H7 (cell line): ENCODE measurements at regions not wholly inside any gene's neighbourhood (a gene's known extent, or its start where the extent isn't known, plus 50 kb on each side); places are given as distances from the start of the nearest gene placed in this dataset.

Experiments used
- DNase-seq: peaks from one replicate; pipeline ENCODE4 v3.0.0; 2012
- H3K27me3 ChIP-seq: 2 replicates; pipeline ENCODE4 v1.6.0; 2011; ENCODE audit warnings: mild to moderate bottlenecking, low read length; ENCODE audit not compliant: control insufficient read depth, insufficient read depth
- H3K36me3 ChIP-seq: replicated peaks from 2 replicates; pipeline ENCODE4 v1.5.1; 2011; ENCODE audit warnings: low read length; ENCODE audit not compliant: control insufficient read depth, insufficient read depth
- H3K4me3 ChIP-seq: 2 replicates; pipeline ENCODE4 v1.5.1; 2011; ENCODE audit warnings: low read depth, mild to moderate bottlenecking, control low read depth, low read length, moderate library complexity; ENCODE audit not compliant: insufficient read depth

GRCh38 chr10:130835068-130835467, 476.5 kb downstream of the TCERG1L start:
- Histone ChIP-seq H3K27me3 (no peaks in the 10 kb centered on the region), H3K4me3 (no peak overlapping the region), H3K36me3 (no peaks in the 10 kb centered on the region)
- DNase-seq = no peak

DNA sequence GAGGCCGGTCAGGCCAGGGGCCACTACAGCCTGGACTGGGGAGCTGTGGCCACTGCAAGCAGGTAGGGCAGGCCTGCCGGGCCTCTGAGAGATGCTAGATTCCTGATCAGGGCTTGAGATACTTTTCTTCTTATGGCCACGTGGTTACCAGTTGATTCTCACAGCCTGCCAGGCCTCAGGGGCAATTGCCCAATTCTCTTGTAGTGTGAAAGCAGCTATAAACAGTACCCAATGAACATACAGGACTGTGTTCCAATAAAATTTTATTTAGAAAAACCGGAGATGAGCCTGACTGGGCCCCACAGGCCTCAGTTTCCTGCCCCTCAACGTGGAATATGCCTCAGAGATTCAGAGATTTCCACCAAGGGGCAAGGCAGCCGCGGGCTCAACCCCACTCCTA, 475.2 kb downstream of the TCERG1L start:
- DNase-seq = no peak
- no peaks in the 10 kb centered on the region for H3K36me3 ChIP-seq
- H3K4me3 ChIP-seq = no peak overlapping the region
- H3K27me3 ChIP-seq = no peaks in the 10 kb centered on the region

DNA sequence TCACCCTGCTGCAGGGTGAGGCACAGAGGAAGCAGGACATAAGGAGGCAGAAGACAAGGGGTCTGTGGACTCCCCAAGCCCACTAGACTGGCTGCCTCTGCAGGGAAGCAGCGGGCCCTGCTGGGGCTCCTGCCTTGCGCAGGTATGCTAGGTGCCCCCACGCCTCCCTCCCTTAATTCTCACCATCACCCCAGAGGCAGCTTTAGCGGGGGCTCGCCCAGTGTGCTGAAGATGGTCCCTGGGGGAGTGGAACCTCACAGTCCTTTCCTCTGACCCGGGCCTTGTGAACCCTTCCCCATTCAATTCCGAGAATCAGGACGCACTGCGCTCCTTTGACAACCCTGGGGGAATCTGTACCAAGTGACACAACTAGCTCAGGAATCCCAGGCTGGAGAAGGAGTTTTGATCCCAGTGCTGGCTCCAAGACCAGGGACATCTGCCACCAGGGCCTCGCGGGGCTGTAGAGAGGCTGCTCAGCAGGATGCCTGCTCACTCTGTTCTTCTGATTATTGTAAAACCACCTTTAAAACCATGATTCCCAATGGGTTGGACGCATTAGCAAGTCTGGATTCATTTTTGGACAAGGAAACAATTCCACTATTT, 468.4 kb downstream of the TCERG1L start:
- Histone ChIP-seq H3K36me3 (no peaks in the 10 kb centered on the region), H3K4me3 (no peak overlapping the region), H3K27me3 (no peaks in the 10 kb centered on the region)
- DNase-seq = no peak

DNA sequence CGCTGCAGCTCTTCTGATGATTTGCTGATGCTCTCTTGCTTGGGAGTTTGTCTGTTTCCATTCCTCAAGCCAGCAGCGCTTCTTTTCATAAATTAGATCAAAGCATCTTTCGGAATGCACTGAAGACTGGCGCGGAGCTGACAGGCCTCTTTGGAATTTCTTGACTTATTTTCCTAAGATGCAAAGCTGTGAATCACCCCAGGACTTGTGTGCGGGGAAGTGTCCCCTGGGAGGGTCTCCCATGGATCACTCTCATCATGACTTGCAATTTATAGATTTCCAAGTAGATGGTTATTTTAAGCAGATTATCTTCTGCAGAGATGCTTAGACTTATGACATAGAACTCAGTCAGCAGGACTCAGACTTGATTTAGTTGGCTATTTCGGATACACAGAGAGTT, 467.2 kb downstream of the TCERG1L start:
- Histone ChIP-seq H3K27me3 (no peaks in the 10 kb centered on the region), H3K4me3 (no peak overlapping the region), H3K36me3 (no peaks in the 10 kb centered on the region)
- no peak for DNase-seq

- H3K27me3 ChIP-seq = no peaks in the 10 kb centered on the region
- H3K36me3 ChIP-seq = no peaks in the 10 kb centered on the region
- H3K4me3 ChIP-seq = no peak overlapping the region
- peak; percentile 58 for DNase-seq
These were observed 464.4 kb downstream of the TCERG1L start for GRCh38 chr10:130847170-130847569.

GRCh38 chr10:130848855-130849254, 462.7 kb downstream of the TCERG1L start:
- H3K27me3 ChIP-seq = no peaks in the 10 kb centered on the region
- no peaks in the 10 kb centered on the region for H3K36me3 ChIP-seq

DNA sequence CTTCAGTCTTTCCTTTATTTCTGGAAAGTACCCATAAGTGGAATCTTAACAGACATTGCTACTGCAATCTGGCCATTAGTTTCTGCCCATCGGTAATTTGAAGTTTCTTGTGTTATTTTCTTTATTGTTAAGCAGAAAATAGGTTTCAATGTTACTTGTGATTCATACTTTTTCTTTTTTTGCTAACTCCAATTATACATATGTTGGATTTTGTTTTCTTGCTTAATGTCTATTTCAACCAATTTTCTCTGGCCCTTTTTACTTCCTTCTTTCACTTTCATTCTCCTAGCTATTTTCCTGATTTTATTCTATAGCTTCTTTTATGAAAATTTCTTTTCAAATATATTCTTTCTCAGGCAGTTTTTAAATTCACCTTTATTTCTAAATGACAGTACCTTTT, 457.4 kb downstream of the TCERG1L start:
- no peak for DNase-seq
- H3K27me3 ChIP-seq = no peaks in the 10 kb centered on the region
- H3K4me3 ChIP-seq = no peak overlapping the region
- H3K36me3 ChIP-seq = no peaks in the 10 kb centered on the region

More at GRCh38 chr10:130848855-130849254, 462.7 kb downstream of the TCERG1L start:
- no peak overlapping the region for H3K4me3 ChIP-seq
- DNase-seq = no peak

DNA sequence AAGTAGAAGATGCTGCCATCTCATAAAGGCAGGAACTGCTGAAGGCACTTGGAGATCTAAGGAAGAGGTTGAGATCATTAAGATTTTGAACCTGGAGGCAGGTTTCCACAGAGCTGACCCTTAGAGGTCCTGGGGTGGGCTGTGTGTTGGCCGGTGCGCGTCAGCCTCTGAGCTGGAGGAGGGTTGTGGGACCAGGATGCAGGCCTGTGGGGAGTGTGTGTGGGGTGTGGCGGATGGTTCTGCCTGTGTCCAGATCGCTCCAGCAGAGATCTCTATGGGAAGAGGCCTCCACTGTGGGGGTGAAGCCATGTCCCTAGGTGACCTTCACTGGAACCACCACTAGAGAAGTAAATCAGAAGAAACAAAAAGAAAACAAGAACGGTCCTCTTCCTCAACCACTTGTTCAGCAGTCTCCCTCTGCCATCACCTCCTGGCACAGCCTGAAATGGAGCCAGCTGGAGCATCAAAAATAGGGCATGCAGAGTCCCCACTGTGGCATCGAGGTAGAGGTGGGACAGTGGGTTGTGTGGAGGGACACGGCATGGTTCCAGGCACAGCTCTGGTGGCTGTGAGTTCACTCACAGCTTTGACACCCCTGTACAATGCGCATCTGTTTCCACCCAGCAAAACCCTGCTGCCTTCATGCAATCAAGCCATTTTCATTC, 453.8 kb downstream of the TCERG1L start:
- H3K36me3 ChIP-seq = no peaks in the 10 kb centered on the region
- no peak for DNase-seq
- H3K4me3 ChIP-seq = no peak overlapping the region
- H3K27me3 ChIP-seq = no peaks in the 10 kb centered on the region

DNA sequence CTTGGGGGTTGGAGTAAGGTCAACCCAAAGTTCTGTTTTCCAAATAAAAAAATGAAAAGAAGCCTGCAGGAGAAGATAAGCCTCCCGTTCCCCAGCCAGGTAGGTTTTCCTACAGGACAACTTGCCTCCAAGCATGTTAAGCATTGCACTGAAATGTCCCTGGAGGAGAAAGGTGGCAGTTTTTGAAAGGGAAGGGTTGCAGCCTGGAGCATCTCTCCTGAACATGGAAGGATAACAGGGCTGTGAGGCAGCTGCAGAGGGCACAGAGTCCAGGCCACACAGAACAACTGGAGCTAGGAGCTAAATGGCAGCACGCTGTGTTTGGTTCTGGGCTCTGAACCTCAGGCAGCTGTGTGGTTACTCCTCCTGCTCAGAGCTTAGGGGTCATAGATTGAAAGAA, 452.9 kb downstream of the TCERG1L start:
- DNase-seq = no peak

GRCh38 chr10:130859427-130859826, 452.1 kb downstream of the TCERG1L start:
- Histone ChIP-seq H3K4me3 (no peak overlapping the region), H3K36me3 (no peaks in the 10 kb centered on the region), H3K27me3 (no peaks in the 10 kb centered on the region)
- no peak for DNase-seq

More for the DNA sequence above, 452.9 kb downstream of the TCERG1L start:
- H3K36me3 ChIP-seq = no peaks in the 10 kb centered on the region
- H3K4me3 ChIP-seq = no peak overlapping the region
- no peaks in the 10 kb centered on the region for H3K27me3 ChIP-seq

DNA sequence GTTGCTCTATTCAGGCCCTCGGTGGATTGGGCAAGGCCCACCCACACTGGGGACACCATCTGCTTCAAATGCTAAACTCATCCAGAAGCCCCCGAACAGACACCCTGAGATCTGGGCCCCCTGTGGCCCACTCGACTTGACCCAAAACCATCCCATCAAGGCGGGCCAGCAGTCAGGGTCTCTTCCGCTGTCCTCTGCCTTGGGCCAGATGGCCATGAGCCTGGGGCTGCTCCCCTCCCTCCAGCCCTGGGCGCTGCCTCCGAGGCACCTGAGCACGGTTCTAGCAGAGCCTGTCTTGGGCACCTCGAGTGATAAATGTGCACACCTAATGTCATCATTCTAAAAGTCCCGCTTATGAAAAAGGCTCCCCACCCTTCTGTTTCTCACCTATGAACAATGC, 449.4 kb downstream of the TCERG1L start:
- no peaks in the 10 kb centered on the region for H3K36me3 ChIP-seq
- H3K4me3 ChIP-seq = no peak overlapping the region
- DNase-seq = no peak
- no peaks in the 10 kb centered on the region for H3K27me3 ChIP-seq

DNA sequence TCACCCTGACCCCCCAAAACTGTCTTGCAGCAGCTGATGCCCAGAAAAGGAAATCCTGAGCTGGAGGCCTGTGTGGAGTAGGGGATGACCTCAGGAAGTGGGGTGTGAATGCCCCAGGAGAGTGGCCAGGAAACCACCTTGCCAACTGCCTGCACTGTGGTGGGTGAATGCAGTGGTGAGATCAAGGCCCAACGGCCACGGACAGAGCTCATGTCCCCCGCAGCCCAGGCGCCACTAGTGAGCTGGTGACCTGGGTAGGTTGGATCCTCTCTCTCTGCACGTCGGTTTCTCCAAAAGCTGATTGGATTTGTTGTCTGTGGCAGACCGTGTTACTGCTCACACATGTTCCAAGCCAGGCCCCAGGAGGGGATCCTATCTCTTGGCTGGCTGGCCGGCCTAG, 448.9 kb downstream of the TCERG1L start:
- no peak for DNase-seq
- no peaks in the 10 kb centered on the region for H3K27me3 ChIP-seq
- H3K4me3 ChIP-seq = no peak overlapping the region
- no peaks in the 10 kb centered on the region for H3K36me3 ChIP-seq

GRCh38 chr10:130863044-130863443, 448.5 kb downstream of the TCERG1L start:
- Histone ChIP-seq H3K36me3 (no peaks in the 10 kb centered on the region), H3K4me3 (no peak overlapping the region), H3K27me3 (no peaks in the 10 kb centered on the region)
- DNase-seq = no peak

DNA sequence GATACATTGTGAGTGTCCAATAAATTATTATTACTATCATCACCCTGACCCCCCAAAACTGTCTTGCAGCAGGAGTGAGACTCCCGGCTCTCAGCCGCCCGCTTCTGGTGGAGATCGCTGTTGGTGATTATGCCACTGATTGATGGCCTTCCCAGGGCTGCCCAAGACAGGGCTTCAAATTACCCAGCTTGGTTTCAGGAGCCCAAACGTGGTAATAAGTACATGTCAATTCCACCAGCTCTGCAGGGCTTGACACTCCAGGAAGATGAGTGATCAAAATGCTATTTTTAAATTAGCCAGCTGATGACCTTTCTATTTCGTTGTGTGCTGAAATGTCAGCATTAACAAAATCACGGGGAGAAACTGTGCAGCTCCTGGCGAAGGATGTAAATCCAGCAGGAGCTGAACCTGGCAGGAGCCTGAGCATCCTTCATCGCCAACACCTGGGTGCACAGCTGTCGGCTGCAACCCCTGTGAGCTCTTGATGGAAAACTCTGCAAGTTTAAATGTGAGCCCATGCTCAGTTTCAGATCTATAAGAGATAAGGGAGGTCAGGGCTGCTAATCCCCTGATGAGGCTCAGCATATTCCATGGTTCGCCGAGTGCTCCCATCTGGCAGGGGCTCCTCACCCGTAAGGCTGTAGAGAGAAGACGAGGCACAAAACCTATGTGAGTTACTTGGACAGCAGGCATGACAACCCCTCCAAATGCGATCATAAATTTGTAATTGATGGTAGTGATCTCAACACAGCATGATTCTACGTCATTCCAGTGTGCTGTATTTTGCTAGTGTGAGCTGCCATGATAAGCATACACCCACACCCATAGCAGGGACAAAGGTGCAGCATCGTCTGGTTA, 446.3 kb downstream of the TCERG1L start:
- H3K4me3 ChIP-seq = no peak overlapping the region
- no peak for DNase-seq
- H3K27me3 ChIP-seq = no peaks in the 10 kb centered on the region
- no peaks in the 10 kb centered on the region for H3K36me3 ChIP-seq

DNA sequence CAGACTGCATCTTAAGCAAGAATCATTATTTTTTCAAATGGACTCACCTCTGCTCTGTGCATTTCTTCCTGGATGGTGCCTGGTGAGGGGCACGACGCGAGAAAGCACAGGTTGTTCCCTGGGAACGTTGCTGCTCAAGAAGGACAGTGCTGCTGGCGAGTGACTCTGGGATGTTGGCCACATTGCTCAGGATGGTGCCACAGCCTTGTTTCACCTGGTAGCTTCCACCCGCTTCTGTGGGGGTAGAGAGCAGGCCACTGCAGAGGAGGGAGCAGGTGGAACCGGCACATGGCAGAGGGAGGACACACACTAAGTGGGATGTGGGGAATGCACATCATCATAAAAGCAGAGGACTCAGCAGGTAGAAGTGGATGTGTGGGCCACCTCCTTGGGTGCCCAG, 444.7 kb downstream of the TCERG1L start:
- no peak for DNase-seq
- no peaks in the 10 kb centered on the region for H3K27me3 ChIP-seq

More for the DNA sequence above, 444.7 kb downstream of the TCERG1L start:
- Histone ChIP-seq H3K36me3 (no peaks in the 10 kb centered on the region), H3K4me3 (no peak overlapping the region)
